Heart left ventricle (tissue), 16 donors: ENCODE measurements at regions not wholly inside any gene's neighbourhood (a gene's known extent, or its start where the extent isn't known, plus 50 kb on each side); places are given as distances from the start of the nearest gene placed in this dataset.
A peak's percentile ranks its signal among the peaks of the same experiment; 100 is the strongest.

Source experiments
- ATAC-seq, 4 donors: fragments of 200-7000 bp; cut with Tn5 transposase; one replicate each; pipeline ENCODE4 v1.9.1; 2020 to 2022; ENCODE audit warnings: moderate library complexity in 4 of 4, mild to moderate bottlenecking in 3 of 4, moderate number of reproducible peaks in 1 of 4
- DNase-seq, 5 donors: peaks; one replicate each; pipeline ENCODE4 v3.0.0-alpha.2; 2020
- H3K27ac ChIP-seq, 12 donors: fragments of 200-600 bp; sonication (generic) in 4 of 12; one replicate each; pipeline versions ENCODE4 v1.5.0 to v1.8.0; 2016 to 2022; ENCODE audit warnings: mild to moderate bottlenecking in 2 of 12
- H3K27me3 ChIP-seq, 9 donors: fragments of 200-600 bp; sonication (generic) in 2 of 9; one replicate each; pipeline versions ENCODE4 v1.5.1 to v1.8.0; 2016 to 2022; ENCODE audit warnings: mild to moderate bottlenecking in 3 of 9
- H3K36me3 ChIP-seq, 9 donors: fragments of 200-600 bp; sonication (generic) in 2 of 9; one replicate each; pipeline versions ENCODE4 v1.5.0 to v1.8.0; 2018 to 2022; ENCODE audit warnings: mild to moderate bottlenecking in 2 of 9
- H3K4me1 ChIP-seq, 12 donors: fragments of 200-600 bp; sonication (generic) in 4 of 12; one replicate each; pipeline versions ENCODE4 v1.5.0 to v1.8.0; 2016 to 2022; ENCODE audit warnings: mild to moderate bottlenecking in 3 of 12
- H3K4me3 ChIP-seq, 12 donors: fragments of 200-600 bp; sonication (generic) in 4 of 12; one replicate each; pipeline versions ENCODE4 v1.5.0 to v1.8.0; 2017 to 2022; ENCODE audit warnings: mild to moderate bottlenecking in 9 of 12, moderate library complexity in 4 of 12
- H3K9me3 ChIP-seq, 12 donors: fragments of 200-600 bp; sonication (generic) in 4 of 12; one replicate each; pipeline versions ENCODE4 v1.5.0 to v1.8.0; 2016 to 2022; ENCODE audit warnings: mild to moderate bottlenecking in 1 of 12
- POLR2A ChIP-seq, 2 donors: fragments of 450-650 bp; IDR thresholded peaks; one replicate each; pipeline ENCODE4 v1.6.1; 2017; ENCODE audit warnings: antibody characterized with exemption in 2 of 2, mild to moderate bottlenecking in 2 of 2, moderate library complexity in 2 of 2
- WGBS, 4 donors: extraction: QIAGEN DNeasy Blood & Tissue Kit in 2 of 4; methylation state at CpG; one replicate each; pipeline versions ENCODE4 v1.1.5 to v1.1.7; 2013 to 2018; 5-methylcytosine and 5-hydroxymethylcytosine counted together
- intact Hi-C, 10 donors: fragments of 100-400 bp; cut with DNase I; formaldehyde crosslinking; loops; one replicate each; pipeline versions ENCODE4 v1.11.1 to v1.14.2; 2022
- TF ChIP-seq, protein P1 (sequence below), 12 donors: fragments of 200-600 bp; sonication (generic) in 4 of 12; IDR thresholded peaks; one replicate each; pipeline versions ENCODE4 v1.5.0 to v1.8.0; 2018 to 2022; ENCODE audit warnings: antibody characterized with exemption in 12 of 12, mild to moderate bottlenecking in 5 of 12
- donor health status: ischemic (EF 13 %, LVEDD 7.1; RV severe dilation, severe dysfunction).
- donor health status: healthy with polysubstance abuse.
- donor health status: DM: no; HTN: yes; CAD: no.
- donor health status: DM: no; HTN: no; CAD: no.
- donor health status: ischemic (EF 25% LVEDD 6.9; RV normal size, moderate dysfunction).
- donor health status: ischemic (EF 25% LVEDD 5.7; RV mildly dilated, moderate dysfunction).
- donor health status: healthy.
- donor health status: DM: yes; HTN: yes; CAD: no.
- donor health status: ischemic (EF 35%, LVEDD 5.7; RV mildly dilated, moderate dysfunction).
- donor health status: nonischemic (EF 11% LVEDD 7.7; RV severe dilation, severe dysfunction).
- donor health status: DM: yes; HTN: yes; CAD: no.
- donor health status: PGD.
- donor health status: ischemic (EF 29% LVEDD 5.4; RV normal size, mild dysfunction).
- donor health status: nonischemic (EF 23%, LVEDD 6.1; RV moderate dilation, normal function).

DNA sequence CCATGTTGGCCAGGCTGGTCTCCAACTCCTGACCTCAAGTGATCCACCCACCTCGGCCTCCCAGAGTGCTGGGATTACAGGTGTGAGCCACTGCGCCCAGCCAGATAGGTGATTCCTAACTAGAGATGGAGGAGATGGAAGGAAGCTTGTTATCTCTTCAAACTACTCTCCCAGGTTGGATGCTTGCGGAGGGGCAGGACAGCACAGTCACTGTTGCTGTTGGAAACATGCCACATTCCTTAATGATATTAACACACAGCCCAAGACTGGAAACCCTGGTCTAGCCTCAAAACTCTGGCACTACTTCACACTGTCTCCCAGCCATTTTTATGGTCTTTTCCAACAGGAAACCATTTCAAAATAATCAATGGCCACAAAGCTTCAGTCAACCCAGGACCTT is 468.8 kb upstream of the NRP1 start:
- intact Hi-C loops: loop anchor here in 7 of 10 donors (5.0 to 10.0 kb wide), 3 partner anchors 466 to 471 kb away; partner anchors contain the start of gene NRP1 (in 6 of the 7)

DNA sequence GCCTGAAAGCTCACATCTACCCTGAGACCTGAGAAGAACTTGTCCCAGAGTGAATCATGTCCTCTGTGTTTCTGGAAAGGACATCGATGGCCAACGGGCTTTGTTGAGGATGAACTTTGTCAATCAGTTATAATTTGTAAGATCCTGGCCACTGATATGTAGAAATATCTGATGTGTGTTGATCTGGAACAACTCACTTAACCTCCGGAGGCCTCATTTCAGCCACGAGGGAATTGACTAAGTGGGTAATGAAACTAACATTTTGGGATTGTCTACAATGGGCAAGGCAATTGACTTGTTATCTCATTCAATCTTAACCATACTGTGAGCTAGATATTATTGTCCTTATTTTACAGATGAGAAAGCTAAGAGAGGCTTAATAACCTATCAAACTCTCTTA is 468.1 kb upstream of the NRP1 start:
- Histone ChIP-seq H3K36me3 (no peaks in the 10 kb centered on the region), H3K4me1 (peaks cover 0 to 29% (median 3%) of the 10 kb centered on the region in 12 donors), H3K4me3 (no peak overlapping the region), H3K27me3 (no peaks in the 10 kb centered on the region), H3K27ac (no peak overlapping the region), H3K9me3 (no peaks in the 10 kb centered on the region)
- intact Hi-C loops: loop anchor here in 7 of 10 donors (5.0 to 10.0 kb wide), 3 partner anchors 465 to 470 kb away; partner anchors contain the start of gene NRP1 (in 6 of the 7)
- 88 to 97% (median 95%) methylated on average over 4 of the region's 4 CpGs for WGBS, 4 donors
- no peak for DNase-seq
- ATAC-seq: no peak
- no peak for TF ChIP-seq POLR2A (IDR thresholded peaks at IDR 0.05)
- TF ChIP-seq, protein P1, sequence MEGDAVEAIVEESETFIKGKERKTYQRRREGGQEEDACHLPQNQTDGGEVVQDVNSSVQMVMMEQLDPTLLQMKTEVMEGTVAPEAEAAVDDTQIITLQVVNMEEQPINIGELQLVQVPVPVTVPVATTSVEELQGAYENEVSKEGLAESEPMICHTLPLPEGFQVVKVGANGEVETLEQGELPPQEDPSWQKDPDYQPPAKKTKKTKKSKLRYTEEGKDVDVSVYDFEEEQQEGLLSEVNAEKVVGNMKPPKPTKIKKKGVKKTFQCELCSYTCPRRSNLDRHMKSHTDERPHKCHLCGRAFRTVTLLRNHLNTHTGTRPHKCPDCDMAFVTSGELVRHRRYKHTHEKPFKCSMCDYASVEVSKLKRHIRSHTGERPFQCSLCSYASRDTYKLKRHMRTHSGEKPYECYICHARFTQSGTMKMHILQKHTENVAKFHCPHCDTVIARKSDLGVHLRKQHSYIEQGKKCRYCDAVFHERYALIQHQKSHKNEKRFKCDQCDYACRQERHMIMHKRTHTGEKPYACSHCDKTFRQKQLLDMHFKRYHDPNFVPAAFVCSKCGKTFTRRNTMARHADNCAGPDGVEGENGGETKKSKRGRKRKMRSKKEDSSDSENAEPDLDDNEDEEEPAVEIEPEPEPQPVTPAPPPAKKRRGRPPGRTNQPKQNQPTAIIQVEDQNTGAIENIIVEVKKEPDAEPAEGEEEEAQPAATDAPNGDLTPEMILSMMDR (IDR thresholded peaks at IDR 0.05): no peak

More for the DNA sequence above, 468.8 kb upstream of the NRP1 start:
- Histone ChIP-seq H3K9me3 (no peaks in the 10 kb centered on the region), H3K27me3 (no peaks in the 10 kb centered on the region), H3K4me1 (peaks cover 0 to 32% (median 3%) of the 10 kb centered on the region in 12 donors), H3K4me3 (no peak overlapping the region), H3K36me3 (no peaks in the 10 kb centered on the region), H3K27ac (no peak overlapping the region)
- TF ChIP-seq, protein P1 (IDR thresholded peaks at IDR 0.05): no peak
- TF ChIP-seq POLR2A (IDR thresholded peaks at IDR 0.05): no peak
- ATAC-seq: no peak
- DNase-seq: no peak
- 69 to 88% (median 70%) methylated on average over 3 of the region's 3 CpGs for WGBS, 4 donors

DNA sequence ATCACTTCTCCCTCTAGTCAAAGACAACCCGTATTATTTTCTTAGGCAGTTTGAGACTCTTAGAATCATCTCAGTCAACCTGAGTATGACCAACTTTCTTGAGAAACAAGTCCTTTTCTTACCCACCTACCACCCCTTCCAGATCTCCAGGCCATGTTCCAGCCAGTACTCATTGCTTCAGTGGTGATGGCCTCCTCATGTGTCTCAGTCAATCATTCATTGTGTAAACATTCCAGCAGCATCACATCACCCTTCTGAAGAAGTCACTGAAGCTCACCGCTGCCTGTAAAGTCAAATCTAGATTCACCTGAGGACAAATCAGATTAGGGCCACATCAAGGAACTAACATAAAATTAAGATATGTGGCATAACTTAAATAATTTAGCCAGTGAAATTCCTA is 467.2 kb upstream of the NRP1 start:
- TF ChIP-seq POLR2A (IDR thresholded peaks at IDR 0.05): no peak
- TF ChIP-seq, protein P1 (IDR thresholded peaks at IDR 0.05): no peak
- Histone ChIP-seq H3K27me3 (no peaks in the 10 kb centered on the region), H3K9me3 (no peaks in the 10 kb centered on the region), H3K36me3 (no peaks in the 10 kb centered on the region), H3K27ac (peak overlapping the region in 1 of 12 donors; percentile 72), H3K4me1 (peaks cover 0 to 23% (median 3%) of the 10 kb centered on the region in 12 donors), H3K4me3 (no peak overlapping the region)
- WGBS, 4 donors: 84 to 87% (median 84%) methylated on average over 2 of the region's 2 CpGs
- DNase-seq: no peak
- intact Hi-C loops: loop anchor here in 8 of 10 donors (2.0 to 10.0 kb wide), 4 partner anchors 464 to 469 kb away; partner anchors contain the start of gene NRP1 (in 7 of the 8)
- ATAC-seq: no peak

DNA sequence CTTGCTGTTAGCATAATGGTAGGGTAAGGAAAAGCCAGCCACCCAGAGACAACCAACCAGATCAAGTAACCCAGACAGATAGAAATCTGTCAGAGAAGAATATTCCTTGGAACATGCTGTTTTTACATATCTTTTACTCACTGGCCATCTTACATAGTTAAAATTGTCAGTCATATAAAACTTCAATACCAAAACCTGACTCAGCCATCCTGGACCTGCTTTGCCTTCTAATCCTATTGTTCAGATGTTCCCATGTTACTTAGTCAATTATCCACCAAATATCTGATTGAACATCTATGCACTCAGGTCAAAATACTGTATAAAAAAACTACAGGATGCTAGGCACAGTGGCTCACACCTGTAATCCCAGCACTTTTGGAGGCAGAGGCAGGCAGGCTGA is 466.5 kb upstream of the NRP1 start:
- intact Hi-C loops: loop anchor here in 8 of 10 donors (2.0 to 10.0 kb wide), 4 partner anchors 464 to 469 kb away; partner anchors contain the start of gene NRP1 (in 7 of the 8)
- no peak for ATAC-seq

More for the DNA sequence above, 466.5 kb upstream of the NRP1 start:
- Histone ChIP-seq H3K36me3 (no peaks in the 10 kb centered on the region), H3K27ac (peak overlapping the region in 10 of 12 donors; percentile 38 to 93 (median 72)), H3K4me3 (no peak overlapping the region), H3K27me3 (no peaks in the 10 kb centered on the region), H3K9me3 (no peaks in the 10 kb centered on the region), H3K4me1 (peaks cover 0 to 23% (median 3%) of the 10 kb centered on the region in 12 donors)
- no peak for DNase-seq
- TF ChIP-seq, protein P1 (IDR thresholded peaks at IDR 0.05): no peak
- TF ChIP-seq POLR2A (IDR thresholded peaks at IDR 0.05): no peak
